Lower lobe of right lung (tissue), 2 donors: ENCODE measurements at regions not wholly inside any gene's neighbourhood (a gene's known extent, or its start where the extent isn't known, plus 50 kb on each side); places are given as distances from the start of the nearest gene placed in this dataset.

ENCODE experiments used
- ATAC-seq, 2 donors: fragments of 200-7000 bp; cut with Tn5 transposase; one replicate each; pipeline ENCODE4 v1.9.1; 2020 to 2022; ENCODE audit warnings: mild to moderate bottlenecking in 2 of 2, moderate library complexity in 2 of 2
- DNase-seq: peaks from one replicate; pipeline ENCODE4 v3.0.0-alpha.2; 2020
- H3K27ac ChIP-seq: fragments of 200-600 bp; one replicate; pipeline ENCODE4 v1.8.0; 2022
- H3K27me3 ChIP-seq: fragments of 200-600 bp; one replicate; pipeline ENCODE4 v1.8.0; 2022; ENCODE audit warnings: low read depth
- H3K36me3 ChIP-seq: fragments of 200-600 bp; one replicate; pipeline ENCODE4 v1.8.0; 2022; ENCODE audit warnings: mild to moderate bottlenecking
- H3K4me1 ChIP-seq: fragments of 200-600 bp; one replicate; pipeline ENCODE4 v1.8.0; 2022
- H3K4me3 ChIP-seq: fragments of 200-600 bp; one replicate; pipeline ENCODE4 v1.8.0; 2022; ENCODE audit warnings: mild to moderate bottlenecking
- H3K9me3 ChIP-seq: fragments of 200-600 bp; one replicate; pipeline ENCODE4 v1.8.0; 2022
- CTCF ChIP-seq: fragments of 200-600 bp; IDR thresholded peaks from one replicate; pipeline ENCODE4 v1.8.0; 2022; ENCODE audit warnings: antibody characterized with exemption, mild to moderate bottlenecking
- intact Hi-C: fragments of 100-400 bp; cut with DNase I; formaldehyde crosslinking; loops from one replicate; pipeline ENCODE4 v1.11.0; 2022
- donor health status: DM: no; HTN: yes; CAD: no; lungs with severe emphysema.

- no peak overlapping the region for H3K27ac ChIP-seq
- no peaks in the 10 kb centered on the region for H3K36me3 ChIP-seq
- ATAC-seq (peak in 1 of 2 donors; percentile 38), DNase-seq (no peak)
- H3K4me3 ChIP-seq = no peak overlapping the region
- H3K27me3 ChIP-seq = no peaks in the 10 kb centered on the region
- no peaks in the 10 kb centered on the region for H3K9me3 ChIP-seq
- intact Hi-C loops = no loop called here
- TF ChIP-seq CTCF = no peak
- peaks cover 4% of the 10 kb centered on the region for H3K4me1 ChIP-seq
Observed at GRCh38 chr13:22127277-22128164, 456.6 kb downstream of the FGF9 start.

- H3K27ac ChIP-seq = no peak overlapping the region
- no peak for ATAC-seq
Observed at GRCh38 chr13:22128441-22129408, 457.9 kb downstream of the FGF9 start.

GRCh38 chr13:22130254-22130653 lies 459.4 kb downstream of the FGF9 start:
- no peaks in the 10 kb centered on the region for H3K27me3 ChIP-seq
- intact Hi-C loops = no loop called here
- DNase-seq (no peak), ATAC-seq (no peak)
- no peak overlapping the region for H3K27ac ChIP-seq
- H3K36me3 ChIP-seq = no peaks in the 10 kb centered on the region
- H3K4me3 ChIP-seq = no peak overlapping the region
- H3K4me1 ChIP-seq = peaks cover 4% of the 10 kb centered on the region
- no peaks in the 10 kb centered on the region for H3K9me3 ChIP-seq
- TF ChIP-seq CTCF = no peak

More at GRCh38 chr13:22128441-22129408, 457.9 kb downstream of the FGF9 start:
- TF ChIP-seq CTCF = no peak
- H3K9me3 ChIP-seq = no peaks in the 10 kb centered on the region
- DNase-seq = no peak
- H3K27me3 ChIP-seq = no peaks in the 10 kb centered on the region
- no peak overlapping the region for H3K4me3 ChIP-seq
- intact Hi-C loops = no loop called here
- peaks cover 4% of the 10 kb centered on the region for H3K4me1 ChIP-seq
- no peaks in the 10 kb centered on the region for H3K36me3 ChIP-seq

- ATAC-seq (no peak), DNase-seq (no peak)
- Histone ChIP-seq H3K9me3 (no peaks in the 10 kb centered on the region), H3K27me3 (no peaks in the 10 kb centered on the region), H3K36me3 (no peaks in the 10 kb centered on the region), H3K4me3 (no peak overlapping the region), H3K27ac (no peak overlapping the region), H3K4me1 (no peaks in the 10 kb centered on the region)
- intact Hi-C loops = no loop called here
- no peak for TF ChIP-seq CTCF
Observed at GRCh38 chr13:22134261-22134660, 463.4 kb downstream of the FGF9 start.

GRCh38 chr13:22135446-22135845 lies 464.6 kb downstream of the FGF9 start:
- Histone ChIP-seq H3K9me3 (no peaks in the 10 kb centered on the region), H3K27ac (no peak overlapping the region), H3K27me3 (no peaks in the 10 kb centered on the region), H3K4me3 (no peak overlapping the region), H3K4me1 (no peaks in the 10 kb centered on the region), H3K36me3 (no peaks in the 10 kb centered on the region)
- intact Hi-C loops = no loop called here
- DNase-seq (no peak), ATAC-seq (no peak)
- TF ChIP-seq CTCF = no peak
